A549 (cell line): ENCODE measurements at regions not wholly inside any gene's neighbourhood (a gene's known extent, or its start where the extent isn't known, plus 50 kb on each side); places are given as distances from the start of the nearest gene placed in this dataset.

ENCODE experiments used
- ATAC-seq, 2 experiments: fragments of 200-7000 bp in 1 of 2; fragments of >200 bp in 1 of 2; cut with Nextera tagmentation in 1 of 2; cut with Tn5 transposase in 1 of 2; 3 replicates each; pipeline versions ENCODE4 v1.8.0 to v1.9.1; 2018 to 2020; ENCODE audit warnings: mild to moderate bottlenecking in 1 of 2, moderate library complexity in 1 of 2
- CTCF ChIA-PET: fragments of 300-600 bp; sonication (Branson Sonifier 250); formaldehyde crosslinking; extraction: SDS; loops from one replicate; lab custom pipeline; 2021; ENCODE audit warnings: antibody characterized with exemption, inconsistent platforms; lab: Yijun Ruan, JAX
- POLR2A ChIA-PET: fragments of 350-600 bp; formaldehyde crosslinking; extraction: SDS; loops from one replicate; lab custom pipeline; 2021; ENCODE audit warnings: antibody characterized with exemption, inconsistent platforms; lab: Yijun Ruan, JAX
- DNase-seq, 2 experiments: peaks; one replicate each; pipeline versions ENCODE4 v3.0.0 to v3.0.0-alpha.2; 2011 to 2016; ENCODE audit warnings: low read depth in 1 of 2, low spot score in 1 of 2
- FAIRE-seq: peaks from 2 replicates; lab custom pipeline; 2011; peaks lifted over from hg19 to GRCh38; lab: Jason Lieb, UNC
- H3K27ac ChIP-seq, 2 experiments: fragments of >200 bp; sonication (Bioruptor Twin); formaldehyde crosslinking; 3 replicates each; pipeline ENCODE4 v1.5.1; 2016 to 2017
- H3K4me1 ChIP-seq: fragments of >200 bp; sonication (Bioruptor Twin); formaldehyde crosslinking; 3 replicates; pipeline ENCODE4 v1.6.1; 2016
- H3K4me2 ChIP-seq: fragments of >200 bp; sonication (Bioruptor Twin); formaldehyde crosslinking; 3 replicates; pipeline ENCODE4 v1.6.1; 2016
- H3K4me3 ChIP-seq: fragments of >200 bp; sonication (Bioruptor Twin); formaldehyde crosslinking; 3 replicates; pipeline ENCODE4 v1.5.1; 2016
- H3K9me3 ChIP-seq: fragments of >200 bp; sonication (Bioruptor Twin); formaldehyde crosslinking; 3 replicates; pipeline ENCODE4 v1.6.1; 2016
- BHLHE40 ChIP-seq: IDR thresholded peaks from 2 replicates; pipeline ENCODE4 v1.6.1; 2012; ENCODE audit warnings: low read depth, low read length, inconsistent platforms
- CBX2 ChIP-seq: fragments of 200-600 bp; sonication (generic); IDR thresholded peaks from 2 replicates; pipeline ENCODE4 v1.6.1; 2016; ENCODE audit warnings: low read depth, mild to moderate bottlenecking, borderline replicate concordance
- CBX8 ChIP-seq: fragments of 200-600 bp; sonication (generic); IDR thresholded peaks from 2 replicates; pipeline ENCODE4 v1.6.1; 2016
- CEBPB ChIP-seq, 2 experiments: fragments of >200 bp in 1 of 2; sonication (Bioruptor Twin) in 1 of 2; formaldehyde crosslinking in 1 of 2; IDR thresholded peaks; 2 replicates each; pipeline ENCODE4 v1.6.1; 2012 to 2016
- CHD2 ChIP-seq: fragments of 150-350 bp; IDR thresholded peaks from 2 replicates; pipeline ENCODE4 v1.6.1; 2014; ENCODE audit warnings: low read length; ENCODE audit not compliant: partially characterized antibody
- CHD4 ChIP-seq: fragments of 200-600 bp; sonication (generic); IDR thresholded peaks from 2 replicates; pipeline ENCODE4 v1.6.1; 2016; ENCODE audit warnings: antibody characterized with exemption, mild to moderate bottlenecking, borderline replicate concordance
- EHMT2 ChIP-seq: fragments of 200-600 bp; sonication (generic); IDR thresholded peaks from 2 replicates; pipeline ENCODE4 v1.6.1; 2016; ENCODE audit warnings: antibody characterized with exemption, low read depth, mild to moderate bottlenecking, moderate library complexity
- ESRRA ChIP-seq: fragments of 150-350 bp; IDR thresholded peaks from 2 replicates; pipeline ENCODE4 v1.6.1; 2014; ENCODE audit warnings: mild to moderate bottlenecking, low read length, borderline replicate concordance
- FOSB ChIP-seq: fragments of 250-450 bp; sonication (Bioruptor Pico); IDR thresholded peaks from 2 replicates; pipeline ENCODE4 v1.5.0; 2020; ENCODE audit warnings: mild to moderate bottlenecking, moderate library complexity
- FOSL2 ChIP-seq, 2 experiments: fragments of 450-650 bp in 1 of 2; fragments of >200 bp in 1 of 2; sonication (Bioruptor Twin) in 1 of 2; formaldehyde crosslinking; IDR thresholded peaks; 2 replicates each; pipeline versions ENCODE4 v1.5.0 to v1.6.1; 2016 to 2020; ENCODE audit warnings: mild to moderate bottlenecking in 1 of 2, moderate library complexity in 1 of 2
- HEYL ChIP-seq: fragments of 250-450 bp; sonication (Bioruptor Pico); IDR thresholded peaks from 2 replicates; pipeline ENCODE4 v1.8.0; 2021; ENCODE audit warnings: mild to moderate bottlenecking, moderate library complexity
- KDM5A ChIP-seq: fragments of 200-600 bp; sonication (generic); IDR thresholded peaks from 2 replicates; pipeline ENCODE4 v1.6.1; 2016; ENCODE audit warnings: antibody characterized with exemption, mild to moderate bottlenecking
- MAFK ChIP-seq: fragments of 450-650 bp; IDR thresholded peaks from 2 replicates; pipeline ENCODE4 v1.6.1; 2014; ENCODE audit not compliant: partially characterized antibody
- MYC ChIP-seq: IDR thresholded peaks from 2 replicates; pipeline ENCODE4 v1.6.1; 2012; ENCODE audit warnings: mild to moderate bottlenecking, inconsistent platforms, low read length, improper control_type of control experiment, borderline replicate concordance
- NPAS2 ChIP-seq: fragments of 250-450 bp; sonication (Bioruptor Pico); IDR thresholded peaks from 2 replicates; pipeline ENCODE4 v1.8.0; 2022; ENCODE audit warnings: mild to moderate bottlenecking, moderate library complexity, borderline replicate concordance
- RARB ChIP-seq: fragments of 250-450 bp; sonication (Bioruptor Pico); IDR thresholded peaks from 2 replicates; pipeline ENCODE4 v1.8.0; 2021; ENCODE audit warnings: mild to moderate bottlenecking, moderate library complexity
- RCOR1 ChIP-seq: fragments of 150-350 bp; IDR thresholded peaks from 2 replicates; pipeline ENCODE4 v1.6.1; 2014; ENCODE audit warnings: antibody characterized with exemption, low read length, low read depth
- RFX5 ChIP-seq: fragments of 450-650 bp; IDR thresholded peaks from 2 replicates; pipeline ENCODE4 v1.7.1; 2014; ENCODE audit warnings: antibody characterized with exemption, mild to moderate bottlenecking, moderate library complexity
- SMC3 ChIP-seq: fragments of >200 bp; sonication (Bioruptor Twin); formaldehyde crosslinking; IDR thresholded peaks from 3 replicates; pipeline ENCODE4 v1.6.1; 2018; ENCODE audit warnings: inconsistent platforms
- ZFP36 ChIP-seq: fragments of 450-650 bp; IDR thresholded peaks from 2 replicates; pipeline ENCODE4 v1.6.1; 2014; ENCODE audit warnings: borderline replicate concordance; ENCODE audit not compliant: partially characterized antibody
- ZNF302 ChIP-seq: fragments of 250-450 bp; sonication (Bioruptor Pico); IDR thresholded peaks from 2 replicates; pipeline ENCODE4 v1.9.0; 2021; ENCODE audit warnings: inconsistent platforms, mild to moderate bottlenecking, moderate library complexity
- WGBS: methylation state at CpG from one replicate; pipeline ENCODE4 v1.1.6; 2017; ENCODE audit errors: missing lambda C conversion rate; 5-methylcytosine and 5-hydroxymethylcytosine counted together
- TF ChIP-seq, protein P1 (sequence below): fragments of >200 bp; sonication (Bioruptor Twin); formaldehyde crosslinking; IDR thresholded peaks from 3 replicates; pipeline ENCODE4 v1.5.1; 2016
- TF ChIP-seq, protein P2 (sequence below): IDR thresholded peaks from 2 replicates; pipeline ENCODE4 v1.6.1; 2012; ENCODE audit warnings: low read depth, borderline replicate concordance
- TF ChIP-seq, protein P3 (sequence below): fragments of >200 bp; sonication (Bioruptor Twin); formaldehyde crosslinking; IDR thresholded peaks from 2 replicates; pipeline ENCODE4 v1.6.1; 2016

GRCh38 chr22:48635816-48636215 lies 1191.9 kb downstream of the BRD1 start:
- Histone ChIP-seq H3K27ac (no peak overlapping the region), H3K4me1 (no peaks in the 10 kb centered on the region), H3K4me3 (no peak overlapping the region), H3K9me3 (no peaks in the 10 kb centered on the region), H3K4me2 (no peak overlapping the region)
- ATAC-seq (no peak), FAIRE-seq (no peak), DNase-seq (no peak)
- ChIA-PET CTCF (no interaction called here), POLR2A (no interaction called here)
- WGBS = 53% methylated on average over 5 of the region's 10 CpGs
- no peak for TF ChIP-seq CHD2
- TF ChIP-seq, protein P1, sequence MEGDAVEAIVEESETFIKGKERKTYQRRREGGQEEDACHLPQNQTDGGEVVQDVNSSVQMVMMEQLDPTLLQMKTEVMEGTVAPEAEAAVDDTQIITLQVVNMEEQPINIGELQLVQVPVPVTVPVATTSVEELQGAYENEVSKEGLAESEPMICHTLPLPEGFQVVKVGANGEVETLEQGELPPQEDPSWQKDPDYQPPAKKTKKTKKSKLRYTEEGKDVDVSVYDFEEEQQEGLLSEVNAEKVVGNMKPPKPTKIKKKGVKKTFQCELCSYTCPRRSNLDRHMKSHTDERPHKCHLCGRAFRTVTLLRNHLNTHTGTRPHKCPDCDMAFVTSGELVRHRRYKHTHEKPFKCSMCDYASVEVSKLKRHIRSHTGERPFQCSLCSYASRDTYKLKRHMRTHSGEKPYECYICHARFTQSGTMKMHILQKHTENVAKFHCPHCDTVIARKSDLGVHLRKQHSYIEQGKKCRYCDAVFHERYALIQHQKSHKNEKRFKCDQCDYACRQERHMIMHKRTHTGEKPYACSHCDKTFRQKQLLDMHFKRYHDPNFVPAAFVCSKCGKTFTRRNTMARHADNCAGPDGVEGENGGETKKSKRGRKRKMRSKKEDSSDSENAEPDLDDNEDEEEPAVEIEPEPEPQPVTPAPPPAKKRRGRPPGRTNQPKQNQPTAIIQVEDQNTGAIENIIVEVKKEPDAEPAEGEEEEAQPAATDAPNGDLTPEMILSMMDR = no peak

DNA sequence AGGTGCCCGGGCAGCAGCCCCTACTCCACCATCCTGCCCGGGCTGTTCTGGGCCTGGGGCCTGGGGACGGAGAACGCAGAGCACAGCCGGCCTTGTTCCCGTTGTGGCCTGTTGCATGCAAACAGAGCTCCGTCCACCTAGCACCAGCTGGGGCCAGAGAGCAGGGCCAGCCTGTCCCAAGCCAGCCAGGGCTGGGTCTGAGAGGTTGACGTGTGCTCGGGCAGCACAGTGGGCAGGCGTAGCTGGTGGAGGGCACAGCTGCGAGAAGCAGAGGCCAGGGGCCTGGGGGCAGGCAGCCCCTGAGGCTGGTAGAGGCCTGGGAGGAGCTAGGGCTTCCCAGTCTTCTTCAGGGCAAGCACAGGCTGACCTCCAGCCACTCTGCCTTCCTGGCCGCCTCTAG lies 1192.6 kb downstream of the BRD1 start:
- Histone ChIP-seq H3K4me3 (no peak overlapping the region), H3K27ac (no peak overlapping the region), H3K4me1 (no peaks in the 10 kb centered on the region), H3K4me2 (no peak overlapping the region), H3K9me3 (no peaks in the 10 kb centered on the region)
- ChIA-PET POLR2A (no interaction called here), CTCF (interaction anchor here (0.5 kb wide), 1 partner anchor 21 kb away, joined by 3 read pairs; no protein-coding TSS in a partner anchor)
- FAIRE-seq = no peak
- no peak for ATAC-seq
- WGBS = 72% methylated on average over 2 of the region's 12 CpGs
- TF ChIP-seq KDM5A (no peak), FOSB (CRISPR knock-in tag) (no peak), SMC3 (no peak), CHD2 (no peak), HEYL (CRISPR knock-in tag) (no peak), RCOR1 (no peak), ESRRA (no peak), CEBPB (IDR thresholded peaks at IDR 0.05) (no peak), FOSL2 (IDR thresholded peaks at IDR 0.05) (no peak), FOSL2 (CRISPR knock-in tag; IDR thresholded peaks at IDR 0.05) (no peak), CHD4 (no peak), EHMT2 (no peak), NPAS2 (no peak), RARB (CRISPR knock-in tag) (no peak), RFX5 (no peak), CBX8 (no peak)
- DNase-seq = no peak

- FAIRE-seq (no peak), DNase-seq (no peak), ATAC-seq (no peak)
- 66% methylated on average over 9 of the region's 9 CpGs for WGBS
- H3K4me1 ChIP-seq = no peaks in the 10 kb centered on the region
- TF ChIP-seq, protein P2, sequence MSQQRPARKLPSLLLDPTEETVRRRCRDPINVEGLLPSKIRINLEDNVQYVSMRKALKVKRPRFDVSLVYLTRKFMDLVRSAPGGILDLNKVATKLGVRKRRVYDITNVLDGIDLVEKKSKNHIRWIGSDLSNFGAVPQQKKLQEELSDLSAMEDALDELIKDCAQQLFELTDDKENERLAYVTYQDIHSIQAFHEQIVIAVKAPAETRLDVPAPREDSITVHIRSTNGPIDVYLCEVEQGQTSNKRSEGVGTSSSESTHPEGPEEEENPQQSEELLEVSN = no peak
- TF ChIP-seq BHLHE40 (no peak), CBX8 (no peak), ZFP36 (no peak), MYC (no peak), CBX2 (no peak), MAFK (no peak), RCOR1 (no peak), ZNF302 (CRISPR knock-in tag) (no peak), HEYL (CRISPR knock-in tag) (no peak)
- TF ChIP-seq, protein P3, sequence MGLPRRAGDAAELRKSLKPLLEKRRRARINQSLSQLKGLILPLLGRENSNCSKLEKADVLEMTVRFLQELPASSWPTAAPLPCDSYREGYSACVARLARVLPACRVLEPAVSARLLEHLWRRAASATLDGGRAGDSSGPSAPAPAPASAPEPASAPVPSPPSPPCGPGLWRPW = no peak
- TF ChIP-seq, protein P1 = no peak
- no peak overlapping the region for H3K27ac ChIP-seq
- no peak overlapping the region for H3K4me2 ChIP-seq
- H3K9me3 ChIP-seq = no peaks in the 10 kb centered on the region
- ChIA-PET CTCF (no interaction called here), POLR2A (no interaction called here)
- H3K4me3 ChIP-seq = no peak overlapping the region
These were observed 1193.5 kb downstream of the BRD1 start for GRCh38 chr22:48633996-48634836.
